Naive B cell (primary cell): ENCODE measurements at regions not wholly inside any gene's neighbourhood (a gene's known extent, or its start where the extent isn't known, plus 50 kb on each side); places are given as distances from the start of the nearest gene placed in this dataset.
"Not testable (repeated sequence)": the region's sequence is repeated elsewhere in the genome, so short reads cannot be mapped to it uniquely, and the experiment has no call there.

Source experiments
- ATAC-seq, 2 donors: fragments of 150-1000 bp; cut with Tn5 transposase; 2 replicates each; pipeline ENCODE4 v1.10.0; 2021; ENCODE audit warnings: low read depth in 2 of 2, mild to moderate bottlenecking in 2 of 2, moderate library complexity in 2 of 2
- DNase-seq: peaks from one replicate; pipeline ENCODE4 v3.0.0; 2022
- H3K27ac Mint-ChIP-seq, 6 donors: one replicate each; pipeline ENCODE4 v1.8.0; 2020 to 2022; ENCODE audit warnings: mild to moderate bottlenecking in 6 of 6, mixed read lengths in 6 of 6, moderate library complexity in 5 of 6, inconsistent platforms in 2 of 6
- H3K27me3 Mint-ChIP-seq, 3 donors: one replicate each; pipeline ENCODE4 v1.8.0; 2021 to 2022; ENCODE audit warnings: mixed read lengths in 3 of 3, mild to moderate bottlenecking in 1 of 3
- H3K36me3 Mint-ChIP-seq, 2 donors: one replicate each; pipeline ENCODE4 v1.8.0; 2020 to 2022; ENCODE audit warnings: mixed read lengths in 2 of 2, inconsistent platforms in 1 of 2, mild to moderate bottlenecking in 1 of 2
- H3K4me1 Mint-ChIP-seq, 3 donors: one replicate each; pipeline ENCODE4 v1.8.0; 2020 to 2022; ENCODE audit warnings: mixed read lengths in 3 of 3, inconsistent platforms in 1 of 3, mild to moderate bottlenecking in 1 of 3, moderate library complexity in 1 of 3
- H3K4me3 Mint-ChIP-seq, 8 donors: one replicate each; pipeline ENCODE4 v1.8.0; 2020 to 2022; ENCODE audit warnings: mild to moderate bottlenecking in 8 of 8, mixed read lengths in 8 of 8, moderate library complexity in 8 of 8, inconsistent platforms in 2 of 8
- H3K9me3 Mint-ChIP-seq, 7 donors: one replicate each; pipeline ENCODE4 v1.8.0; 2020 to 2022; ENCODE audit warnings: mixed read lengths in 7 of 7, mild to moderate bottlenecking in 5 of 7, inconsistent platforms in 2 of 7, moderate library complexity in 1 of 7

GRCh38 chrX:7385131-7385530, 237.2 kb upstream of the PUDP start:
- Mint-ChIP-seq H3K4me3 (no peak overlapping the region), H3K27ac (no peak overlapping the region), H3K27me3 (no peaks in the 10 kb centered on the region), H3K9me3 (peaks cover 0 to under 1% (median 0%) of the 10 kb centered on the region in 7 donors), H3K4me1 (peaks cover 0 to 4% (median 0%) of the 10 kb centered on the region in 3 donors), H3K36me3 (no peaks in the 10 kb centered on the region)
- ATAC-seq: no peak
- DNase-seq: no peak

- Mint-ChIP-seq H3K36me3 (peaks cover 4 to 31% of the 10 kb centered on the region in 2 donors), H3K4me3 (no peak overlapping the region), H3K27ac (no peak overlapping the region), H3K9me3 (peaks cover 3 to 47% (median 30%) of the 10 kb centered on the region in 7 donors), H3K4me1 (peaks cover 0 to 4% (median 0%) of the 10 kb centered on the region in 3 donors), H3K27me3 (no peaks in the 10 kb centered on the region)
- DNase-seq: no peak
- no peak for ATAC-seq
These were observed 230.5 kb upstream of the PUDP start for GRCh38 chrX:7378406-7378805.

- Mint-ChIP-seq H3K27ac (no peak overlapping the region), H3K36me3 (peaks cover 12 to 32% of the 10 kb centered on the region in 2 donors), H3K4me3 (no peak overlapping the region), H3K27me3 (no peaks in the 10 kb centered on the region), H3K9me3 (peaks cover 5 to 72% (median 37%) of the 10 kb centered on the region in 7 donors), H3K4me1 (no peaks in the 10 kb centered on the region)
- ATAC-seq (no peak), DNase-seq (no peak)
These were observed 225.0 kb upstream of the PUDP start for GRCh38 chrX:7372825-7373525.

DNA sequence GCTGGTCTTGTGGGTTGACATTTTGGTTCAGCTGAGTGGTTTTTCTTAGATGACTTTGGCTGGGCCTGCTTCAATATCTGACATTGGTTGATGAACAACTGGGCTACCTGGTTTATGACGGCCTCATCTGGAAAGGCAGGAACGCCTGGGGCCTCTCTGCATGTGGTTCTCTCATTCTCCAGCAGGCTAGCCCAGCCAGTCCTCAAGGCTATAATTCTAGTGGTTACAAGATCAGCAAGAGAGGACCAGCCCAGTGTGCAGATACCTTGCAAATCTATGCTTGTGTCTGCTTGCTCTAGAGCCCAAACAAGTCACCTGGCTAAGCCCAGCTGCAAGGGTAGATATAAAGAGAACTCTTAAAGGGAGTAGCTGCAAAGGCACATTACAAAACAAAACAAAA, 214.2 kb upstream of the PUDP start:
- DNase-seq (no peak), ATAC-seq (no peak)
- Mint-ChIP-seq H3K4me1 (no peaks in the 10 kb centered on the region), H3K4me3 (no peak overlapping the region), H3K9me3 (peaks cover 0 to 8% (median 2%) of the 10 kb centered on the region in 7 donors), H3K27me3 (peaks cover 0 to 10% (median 0%) of the 10 kb centered on the region in 3 donors), H3K27ac (no peak overlapping the region), H3K36me3 (peaks cover 0 to 1% of the 10 kb centered on the region in 2 donors)

GRCh38 chrX:7351926-7352325, 204.0 kb upstream of the PUDP start:
- H3K4me1 Mint-ChIP-seq: no peaks in the 10 kb centered on the region
- ATAC-seq (no peak), DNase-seq (no peak)
- no peaks in the 10 kb centered on the region for H3K27me3 Mint-ChIP-seq
- H3K9me3 Mint-ChIP-seq: peaks cover 0 to 2% (median 0%) of the 10 kb centered on the region in 7 donors
- H3K36me3 Mint-ChIP-seq: peaks cover 12 to 20% of the 10 kb centered on the region in 2 donors
- H3K4me3 Mint-ChIP-seq: no peak overlapping the region
- H3K27ac Mint-ChIP-seq: no peak overlapping the region

DNA sequence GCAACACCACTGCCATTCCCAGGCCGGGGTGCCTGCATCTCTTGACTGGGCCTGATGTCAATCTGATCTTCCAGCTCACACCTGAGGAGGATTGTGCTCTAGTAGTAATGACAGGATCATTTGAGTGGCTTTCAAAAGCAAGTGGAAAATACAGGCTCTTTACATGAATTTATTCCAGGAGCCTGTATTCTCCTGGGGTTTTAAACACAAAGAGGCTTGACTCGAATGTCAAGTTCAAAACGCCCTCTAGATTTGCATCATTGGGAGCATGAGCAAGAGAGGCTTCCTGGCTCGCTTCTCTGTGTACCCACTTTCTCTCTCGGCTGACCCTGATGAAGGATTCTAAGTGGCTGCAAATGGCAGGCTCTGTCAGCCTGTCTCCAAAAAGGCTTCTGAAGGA, 199.5 kb upstream of the PUDP start:
- DNase-seq: no peak
- Mint-ChIP-seq H3K4me1 (no peaks in the 10 kb centered on the region), H3K9me3 (no peaks in the 10 kb centered on the region), H3K36me3 (peaks cover 13 to 21% of the 10 kb centered on the region in 2 donors), H3K27me3 (no peaks in the 10 kb centered on the region), H3K27ac (no peak overlapping the region), H3K4me3 (no peak overlapping the region)
- ATAC-seq: no peak

DNA sequence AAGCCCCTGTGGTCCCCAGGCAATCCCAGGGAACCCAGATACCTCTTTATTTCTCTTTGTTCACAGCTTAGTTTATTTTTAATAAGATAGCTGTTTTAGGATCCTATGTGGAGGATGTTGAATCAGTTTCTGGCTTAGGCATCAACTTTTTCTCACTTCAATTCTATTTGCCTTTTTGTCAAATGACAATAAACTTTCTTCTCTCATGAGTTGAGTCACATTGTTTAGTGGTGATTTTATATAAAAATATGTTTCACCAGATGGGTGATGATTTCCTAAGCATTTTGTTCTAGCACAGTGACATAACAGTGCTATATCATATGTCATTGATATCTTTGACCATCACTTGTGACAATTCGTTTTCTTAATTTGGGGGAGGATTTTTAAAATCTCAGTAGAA, 198.1 kb upstream of the PUDP start:
- ATAC-seq: no peak
- H3K36me3 Mint-ChIP-seq: peaks cover 19 to 21% of the 10 kb centered on the region in 2 donors
- H3K4me1 Mint-ChIP-seq: no peaks in the 10 kb centered on the region
- H3K4me3 Mint-ChIP-seq: no peak overlapping the region
- peaks cover 0 to 4% (median 0%) of the 10 kb centered on the region in 7 donors for H3K9me3 Mint-ChIP-seq
- H3K27me3 Mint-ChIP-seq: no peaks in the 10 kb centered on the region
- no peak overlapping the region for H3K27ac Mint-ChIP-seq
- DNase-seq: no peak

DNA sequence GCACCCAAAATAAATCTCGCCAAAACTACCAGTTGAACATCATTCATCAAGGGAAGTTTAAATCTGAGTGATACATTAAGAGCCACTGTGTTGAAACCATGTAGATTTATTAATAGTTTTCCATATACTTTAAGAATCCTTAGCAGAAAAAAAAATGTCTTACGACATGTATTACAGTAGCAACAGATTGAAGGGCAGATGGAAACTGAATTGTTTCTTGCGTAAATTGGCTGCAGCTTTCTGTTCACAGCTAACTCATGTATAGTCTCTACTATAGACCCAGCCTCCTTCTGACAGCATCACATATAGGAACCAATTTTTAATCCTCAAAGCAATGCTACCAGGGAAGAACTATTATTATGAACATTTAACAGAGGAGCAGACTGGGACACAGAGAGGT, 195.2 kb upstream of the PUDP start:
- Mint-ChIP-seq H3K9me3 (peaks cover 0 to 4% (median 0%) of the 10 kb centered on the region in 7 donors), H3K4me1 (no peaks in the 10 kb centered on the region), H3K27ac (no peak overlapping the region), H3K36me3 (peaks cover 15 to 18% of the 10 kb centered on the region in 2 donors), H3K4me3 (no peak overlapping the region), H3K27me3 (no peaks in the 10 kb centered on the region)
- ATAC-seq: no peak
- no peak for DNase-seq

DNA sequence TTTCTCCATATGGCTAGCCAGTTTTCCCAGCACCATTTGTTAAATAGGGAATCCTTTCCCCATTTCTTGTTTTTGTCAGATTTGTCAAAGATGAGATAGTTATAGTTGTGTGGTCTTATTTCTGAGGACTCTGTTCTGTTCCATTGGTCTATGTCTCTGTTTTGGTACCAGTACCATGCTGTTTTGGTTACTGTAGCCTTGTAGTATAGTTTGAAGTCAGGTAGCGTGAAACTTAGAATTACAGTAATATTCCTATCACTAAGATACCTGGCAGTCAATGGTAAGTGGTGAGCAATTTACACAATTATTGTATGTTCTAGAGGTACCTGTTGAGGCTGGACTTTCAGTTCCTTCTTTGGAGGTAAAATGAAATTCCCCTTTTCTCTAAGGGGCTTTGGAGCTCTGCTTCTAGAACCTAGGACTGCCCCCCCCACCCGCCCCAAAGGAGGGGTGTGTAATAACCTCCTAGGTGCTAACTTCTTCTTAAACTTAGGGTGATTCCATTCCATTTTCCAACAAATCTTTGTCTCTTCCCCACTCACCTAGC, 187.9 kb upstream of the PUDP start:
- peaks cover 19 to 26% of the 10 kb centered on the region in 2 donors for H3K36me3 Mint-ChIP-seq
- not testable (repeated sequence) for H3K4me1 Mint-ChIP-seq, H3K27ac Mint-ChIP-seq, H3K27me3 Mint-ChIP-seq, H3K4me3 Mint-ChIP-seq
- H3K9me3 Mint-ChIP-seq: peaks cover 0 to 19% (median 8%) of the 10 kb centered on the region in 7 donors
- peak; percentile 83 to 97 for ATAC-seq
- DNase-seq: peak; percentile 14

DNA sequence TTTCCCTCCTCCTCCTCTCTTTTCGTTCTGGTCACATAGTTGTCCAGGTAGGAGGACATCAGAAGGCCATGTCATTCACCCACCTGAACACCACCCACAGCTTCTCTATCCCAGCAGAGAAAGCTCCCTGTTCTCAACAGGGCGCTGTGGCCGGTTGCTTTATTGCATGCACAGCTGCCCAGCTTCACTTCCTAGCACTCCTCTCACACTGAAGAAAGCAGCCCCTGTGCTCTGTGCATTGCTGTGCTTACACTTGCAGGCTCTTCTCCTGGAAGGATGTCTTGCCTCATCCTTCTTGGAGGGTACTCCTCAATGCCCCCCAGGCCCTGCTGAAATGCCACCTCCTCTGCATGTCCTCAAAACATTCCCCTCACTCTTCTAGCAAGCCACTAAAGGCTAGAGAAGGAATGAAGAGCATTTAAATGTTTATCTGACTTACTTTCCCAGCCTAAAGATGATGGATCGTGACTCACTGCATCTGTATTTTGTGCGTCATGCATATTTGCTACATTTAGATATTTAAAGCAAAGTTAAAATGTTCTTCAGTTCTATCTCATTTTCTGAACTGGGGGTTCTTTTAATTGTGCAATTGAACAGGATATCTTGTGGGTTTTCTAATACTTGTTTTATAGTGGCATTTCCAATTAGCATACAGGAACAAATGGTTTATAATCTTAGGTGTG, 186.4 kb upstream of the PUDP start:
- H3K4me3 Mint-ChIP-seq: no peak overlapping the region
- H3K27ac Mint-ChIP-seq: peak overlapping the region in 2 of 6 donors; percentile 15 to 37
- DNase-seq (no peak), ATAC-seq (no peak)
- peaks cover 0 to 19% (median 8%) of the 10 kb centered on the region in 7 donors for H3K9me3 Mint-ChIP-seq
- peaks cover 0 to 5% (median 3%) of the 10 kb centered on the region in 3 donors for H3K4me1 Mint-ChIP-seq
- no peaks in the 10 kb centered on the region for H3K27me3 Mint-ChIP-seq
- peaks cover 11 to 16% of the 10 kb centered on the region in 2 donors for H3K36me3 Mint-ChIP-seq

- peaks cover 0 to 5% (median under 1%) of the 10 kb centered on the region in 3 donors for H3K4me1 Mint-ChIP-seq
- peaks cover 27 to 29% of the 10 kb centered on the region in 2 donors for H3K36me3 Mint-ChIP-seq
- H3K27me3 Mint-ChIP-seq: no peaks in the 10 kb centered on the region
- DNase-seq: no peak
- ATAC-seq: no peak
- H3K27ac Mint-ChIP-seq: no peak overlapping the region
- H3K4me3 Mint-ChIP-seq: no peak overlapping the region
- H3K9me3 Mint-ChIP-seq: peaks cover 0 to 15% (median 8%) of the 10 kb centered on the region in 7 donors
These were observed 183.2 kb upstream of the PUDP start for GRCh38 chrX:7330971-7331746.

DNA sequence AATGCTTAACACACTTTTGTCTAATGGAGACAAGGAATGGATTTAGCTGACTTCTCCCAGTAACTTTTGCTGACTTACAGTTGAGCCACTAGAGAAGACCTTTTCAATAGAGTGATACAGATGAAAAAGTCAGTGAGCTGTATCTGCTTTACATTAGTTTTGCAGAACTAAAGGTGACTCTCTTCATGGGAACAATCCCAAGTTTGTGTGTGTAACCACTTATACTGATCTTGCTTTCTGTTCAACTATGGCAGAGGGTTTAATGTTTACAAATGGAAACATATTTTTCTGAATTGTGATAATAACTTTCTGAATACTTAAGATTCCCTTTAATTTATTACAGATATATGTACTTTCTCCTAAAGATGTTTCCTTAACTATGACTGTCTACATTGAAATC, 182.6 kb upstream of the PUDP start:
- H3K27me3 Mint-ChIP-seq: no peaks in the 10 kb centered on the region
- ATAC-seq (no peak), DNase-seq (no peak)
- H3K4me3 Mint-ChIP-seq: no peak overlapping the region
- peaks cover 0 to 1% (median 0%) of the 10 kb centered on the region in 3 donors for H3K4me1 Mint-ChIP-seq
- no peak overlapping the region for H3K27ac Mint-ChIP-seq
- H3K9me3 Mint-ChIP-seq: peaks cover 0 to 11% (median 4%) of the 10 kb centered on the region in 7 donors
- H3K36me3 Mint-ChIP-seq: peaks cover 28 to 35% of the 10 kb centered on the region in 2 donors

- Mint-ChIP-seq H3K4me1 (no peaks in the 10 kb centered on the region), H3K27ac (no peak overlapping the region), H3K36me3 (peaks cover 0 to 22% of the 10 kb centered on the region in 2 donors), H3K27me3 (no peaks in the 10 kb centered on the region), H3K9me3 (peaks cover 0 to 4% (median 0%) of the 10 kb centered on the region in 7 donors), H3K4me3 (no peak overlapping the region)
- DNase-seq (no peak), ATAC-seq (no peak)
These were observed 170.7 kb upstream of the PUDP start for GRCh38 chrX:7318661-7319060.
